ENCODE measurements at regions not wholly inside any gene's neighbourhood (a gene's known extent, or its start where the extent isn't known, plus 50 kb on each side); places are given as distances from the start of the nearest gene placed in this dataset.

DNA sequence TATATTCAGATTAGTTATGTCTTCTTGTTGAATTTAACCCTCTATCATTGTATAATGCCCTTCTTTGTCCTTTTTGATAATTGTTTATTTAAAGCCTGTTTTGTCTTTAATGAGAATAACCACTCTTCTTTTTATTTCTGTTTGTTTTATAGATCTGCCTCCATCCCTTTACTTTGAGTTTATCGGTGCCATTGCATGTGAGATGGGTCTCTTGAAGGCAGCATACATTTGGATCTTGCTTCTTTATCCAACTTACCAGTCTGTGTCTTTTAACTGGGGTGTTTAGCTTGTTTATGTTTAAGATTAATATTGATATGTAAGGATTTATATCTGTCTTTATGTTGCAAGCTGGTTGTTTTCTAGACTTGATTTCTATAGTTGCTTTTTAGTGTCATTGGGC, 115.8 kb downstream of the RTL3 start:
- CTCF ChIA-PET = no interaction called here
- DNase-seq (ENCODE audit: low spot score) = no peak
- no peak overlapping the region for H3K4me3 Mint-ChIP-seq
- H3K9me3 Mint-ChIP-seq = peaks cover 69% of the 10 kb centered on the region
- peaks cover 34% of the 10 kb centered on the region for H3K36me3 Mint-ChIP-seq
- no peak for ATAC-seq
- H3K27me3 Mint-ChIP-seq (ENCODE audit: low read depth) = no peaks in the 10 kb centered on the region
- TF ChIP-seq SP1 (CRISPR knock-in tag; conservative IDR thresholded peaks at IDR 0.05) (no peak), SMAD3 (CRISPR knock-in tag; IDR thresholded peaks at IDR 0.05; ENCODE audit: borderline replicate concordance) (no peak), SMAD4 (CRISPR knock-in tag; IDR thresholded peaks at IDR 0.05) (no peak), AFF4 (CRISPR knock-in tag; IDR thresholded peaks at IDR 0.05; ENCODE audit: borderline replicate concordance) (no peak), RORB (CRISPR knock-in tag; IDR thresholded peaks at IDR 0.05) (no peak), MYBL2 (CRISPR knock-in tag; IDR thresholded peaks at IDR 0.05) (no peak)
- POLR2A ChIA-PET = no interaction called here
- no peak overlapping the region for H3K27ac Mint-ChIP-seq
- no peaks in the 10 kb centered on the region for H3K4me1 Mint-ChIP-seq

GRCh38 chrX:78540171-78540570, 119.0 kb downstream of the RTL3 start:
- POLR2A ChIA-PET = no interaction called here
- H3K4me1 Mint-ChIP-seq = no peaks in the 10 kb centered on the region
- peaks cover 34% of the 10 kb centered on the region for H3K36me3 Mint-ChIP-seq
- CTCF ChIA-PET = no interaction called here
- ATAC-seq (no peak), DNase-seq (ENCODE audit: low spot score) (no peak)
- no peak overlapping the region for H3K4me3 Mint-ChIP-seq
- H3K27ac Mint-ChIP-seq = no peak overlapping the region
- peaks cover 60% of the 10 kb centered on the region for H3K9me3 Mint-ChIP-seq
- H3K27me3 Mint-ChIP-seq (ENCODE audit: low read depth) = no peaks in the 10 kb centered on the region
- TF ChIP-seq ZNF416 (CRISPR knock-in tag; IDR thresholded peaks at IDR 0.05) (no peak), NFATC4 (CRISPR knock-in tag; IDR thresholded peaks at IDR 0.05) (no peak), OVOL2 (CRISPR knock-in tag; IDR thresholded peaks at IDR 0.05; ENCODE audit: borderline replicate concordance) (no peak), NFE2L1 (CRISPR knock-in tag; IDR thresholded peaks at IDR 0.05) (no peak), JAZF1 (CRISPR knock-in tag; IDR thresholded peaks at IDR 0.05) (no peak), RORB (CRISPR knock-in tag; IDR thresholded peaks at IDR 0.05) (no peak), SMAD3 (CRISPR knock-in tag; IDR thresholded peaks at IDR 0.05; ENCODE audit: borderline replicate concordance) (no peak), HMGXB4 (CRISPR knock-in tag; IDR thresholded peaks at IDR 0.05) (no peak), CREM (CRISPR knock-in tag; IDR thresholded peaks at IDR 0.05) (no peak)
- TF ChIP-seq, protein P1, sequence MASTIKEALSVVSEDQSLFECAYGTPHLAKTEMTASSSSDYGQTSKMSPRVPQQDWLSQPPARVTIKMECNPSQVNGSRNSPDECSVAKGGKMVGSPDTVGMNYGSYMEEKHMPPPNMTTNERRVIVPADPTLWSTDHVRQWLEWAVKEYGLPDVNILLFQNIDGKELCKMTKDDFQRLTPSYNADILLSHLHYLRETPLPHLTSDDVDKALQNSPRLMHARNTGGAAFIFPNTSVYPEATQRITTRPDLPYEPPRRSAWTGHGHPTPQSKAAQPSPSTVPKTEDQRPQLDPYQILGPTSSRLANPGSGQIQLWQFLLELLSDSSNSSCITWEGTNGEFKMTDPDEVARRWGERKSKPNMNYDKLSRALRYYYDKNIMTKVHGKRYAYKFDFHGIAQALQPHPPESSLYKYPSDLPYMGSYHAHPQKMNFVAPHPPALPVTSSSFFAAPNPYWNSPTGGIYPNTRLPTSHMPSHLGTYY (CRISPR knock-in tag; IDR thresholded peaks at IDR 0.05) = no peak
- TF ChIP-seq, protein P2, sequence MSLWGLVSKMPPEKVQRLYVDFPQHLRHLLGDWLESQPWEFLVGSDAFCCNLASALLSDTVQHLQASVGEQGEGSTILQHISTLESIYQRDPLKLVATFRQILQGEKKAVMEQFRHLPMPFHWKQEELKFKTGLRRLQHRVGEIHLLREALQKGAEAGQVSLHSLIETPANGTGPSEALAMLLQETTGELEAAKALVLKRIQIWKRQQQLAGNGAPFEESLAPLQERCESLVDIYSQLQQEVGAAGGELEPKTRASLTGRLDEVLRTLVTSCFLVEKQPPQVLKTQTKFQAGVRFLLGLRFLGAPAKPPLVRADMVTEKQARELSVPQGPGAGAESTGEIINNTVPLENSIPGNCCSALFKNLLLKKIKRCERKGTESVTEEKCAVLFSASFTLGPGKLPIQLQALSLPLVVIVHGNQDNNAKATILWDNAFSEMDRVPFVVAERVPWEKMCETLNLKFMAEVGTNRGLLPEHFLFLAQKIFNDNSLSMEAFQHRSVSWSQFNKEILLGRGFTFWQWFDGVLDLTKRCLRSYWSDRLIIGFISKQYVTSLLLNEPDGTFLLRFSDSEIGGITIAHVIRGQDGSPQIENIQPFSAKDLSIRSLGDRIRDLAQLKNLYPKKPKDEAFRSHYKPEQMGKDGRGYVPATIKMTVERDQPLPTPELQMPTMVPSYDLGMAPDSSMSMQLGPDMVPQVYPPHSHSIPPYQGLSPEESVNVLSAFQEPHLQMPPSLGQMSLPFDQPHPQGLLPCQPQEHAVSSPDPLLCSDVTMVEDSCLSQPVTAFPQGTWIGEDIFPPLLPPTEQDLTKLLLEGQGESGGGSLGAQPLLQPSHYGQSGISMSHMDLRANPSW (CRISPR knock-in tag; conservative IDR thresholded peaks at IDR 0.05; ENCODE audit: low read depth) = no peak
- TF ChIP-seq, protein P3, sequence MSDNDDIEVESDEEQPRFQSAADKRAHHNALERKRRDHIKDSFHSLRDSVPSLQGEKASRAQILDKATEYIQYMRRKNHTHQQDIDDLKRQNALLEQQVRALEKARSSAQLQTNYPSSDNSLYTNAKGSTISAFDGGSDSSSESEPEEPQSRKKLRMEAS (CRISPR knock-in tag; IDR thresholded peaks at IDR 0.05) = no peak
- TF ChIP-seq, protein P4, sequence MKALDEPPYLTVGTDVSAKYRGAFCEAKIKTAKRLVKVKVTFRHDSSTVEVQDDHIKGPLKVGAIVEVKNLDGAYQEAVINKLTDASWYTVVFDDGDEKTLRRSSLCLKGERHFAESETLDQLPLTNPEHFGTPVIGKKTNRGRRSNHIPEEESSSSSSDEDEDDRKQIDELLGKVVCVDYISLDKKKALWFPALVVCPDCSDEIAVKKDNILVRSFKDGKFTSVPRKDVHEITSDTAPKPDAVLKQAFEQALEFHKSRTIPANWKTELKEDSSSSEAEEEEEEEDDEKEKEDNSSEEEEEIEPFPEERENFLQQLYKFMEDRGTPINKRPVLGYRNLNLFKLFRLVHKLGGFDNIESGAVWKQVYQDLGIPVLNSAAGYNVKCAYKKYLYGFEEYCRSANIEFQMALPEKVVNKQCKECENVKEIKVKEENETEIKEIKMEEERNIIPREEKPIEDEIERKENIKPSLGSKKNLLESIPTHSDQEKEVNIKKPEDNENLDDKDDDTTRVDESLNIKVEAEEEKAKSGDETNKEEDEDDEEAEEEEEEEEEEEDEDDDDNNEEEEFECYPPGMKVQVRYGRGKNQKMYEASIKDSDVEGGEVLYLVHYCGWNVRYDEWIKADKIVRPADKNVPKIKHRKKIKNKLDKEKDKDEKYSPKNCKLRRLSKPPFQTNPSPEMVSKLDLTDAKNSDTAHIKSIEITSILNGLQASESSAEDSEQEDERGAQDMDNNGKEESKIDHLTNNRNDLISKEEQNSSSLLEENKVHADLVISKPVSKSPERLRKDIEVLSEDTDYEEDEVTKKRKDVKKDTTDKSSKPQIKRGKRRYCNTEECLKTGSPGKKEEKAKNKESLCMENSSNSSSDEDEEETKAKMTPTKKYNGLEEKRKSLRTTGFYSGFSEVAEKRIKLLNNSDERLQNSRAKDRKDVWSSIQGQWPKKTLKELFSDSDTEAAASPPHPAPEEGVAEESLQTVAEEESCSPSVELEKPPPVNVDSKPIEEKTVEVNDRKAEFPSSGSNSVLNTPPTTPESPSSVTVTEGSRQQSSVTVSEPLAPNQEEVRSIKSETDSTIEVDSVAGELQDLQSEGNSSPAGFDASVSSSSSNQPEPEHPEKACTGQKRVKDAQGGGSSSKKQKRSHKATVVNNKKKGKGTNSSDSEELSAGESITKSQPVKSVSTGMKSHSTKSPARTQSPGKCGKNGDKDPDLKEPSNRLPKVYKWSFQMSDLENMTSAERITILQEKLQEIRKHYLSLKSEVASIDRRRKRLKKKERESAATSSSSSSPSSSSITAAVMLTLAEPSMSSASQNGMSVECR (CRISPR knock-in tag; IDR thresholded peaks at IDR 0.05; ENCODE audit: borderline replicate concordance) = no peak
- TF ChIP-seq, protein P5, sequence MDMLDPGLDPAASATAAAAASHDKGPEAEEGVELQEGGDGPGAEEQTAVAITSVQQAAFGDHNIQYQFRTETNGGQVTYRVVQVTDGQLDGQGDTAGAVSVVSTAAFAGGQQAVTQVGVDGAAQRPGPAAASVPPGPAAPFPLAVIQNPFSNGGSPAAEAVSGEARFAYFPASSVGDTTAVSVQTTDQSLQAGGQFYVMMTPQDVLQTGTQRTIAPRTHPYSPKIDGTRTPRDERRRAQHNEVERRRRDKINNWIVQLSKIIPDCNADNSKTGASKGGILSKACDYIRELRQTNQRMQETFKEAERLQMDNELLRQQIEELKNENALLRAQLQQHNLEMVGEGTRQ (CRISPR knock-in tag; IDR thresholded peaks at IDR 0.05) = no peak
